Heart right ventricle (tissue), 16 donors: ENCODE measurements at regions not wholly inside any gene's neighbourhood (a gene's known extent, or its start where the extent isn't known, plus 50 kb on each side); places are given as distances from the start of the nearest gene placed in this dataset.

ENCODE experiments used
- ATAC-seq, 8 donors: fragments of 200-7000 bp; cut with Tn5 transposase; one replicate each; pipeline ENCODE4 v1.9.1; 2020; ENCODE audit warnings: mild to moderate bottlenecking in 8 of 8, moderate library complexity in 8 of 8, moderate number of reproducible peaks in 1 of 8
- DNase-seq, 2 donors: peaks; one replicate each; pipeline ENCODE4 v3.0.0-alpha.2; 2020
- H3K27ac ChIP-seq, 10 donors: fragments of 200-600 bp; sonication (generic) in 2 of 10; one replicate each; pipeline versions ENCODE4 v1.5.0 to v1.8.0; 2020 to 2022; ENCODE audit warnings: mild to moderate bottlenecking in 3 of 10
- H3K27me3 ChIP-seq, 7 donors: fragments of 200-600 bp; one replicate each; pipeline ENCODE4 v1.8.0; 2021 to 2022; ENCODE audit warnings: mild to moderate bottlenecking in 2 of 7
- H3K36me3 ChIP-seq, 9 donors: fragments of 200-600 bp; sonication (generic) in 1 of 9; one replicate each; pipeline versions ENCODE4 v1.5.0 to v1.8.0; 2020 to 2022; ENCODE audit warnings: mild to moderate bottlenecking in 2 of 9
- H3K4me1 ChIP-seq, 9 donors: fragments of 200-600 bp; sonication (generic) in 1 of 9; one replicate each; pipeline versions ENCODE4 v1.5.0 to v1.8.0; 2020 to 2022; ENCODE audit warnings: mild to moderate bottlenecking in 4 of 9
- H3K4me3 ChIP-seq, 10 donors: fragments of 200-600 bp; sonication (generic) in 2 of 10; one replicate each; pipeline versions ENCODE4 v1.5.0 to v1.8.0; 2020 to 2022; ENCODE audit warnings: mild to moderate bottlenecking in 7 of 10, moderate library complexity in 2 of 10
- H3K9me3 ChIP-seq, 11 donors: fragments of 200-600 bp in 10 of 11; sonication (generic) in 2 of 11; one replicate each; pipeline versions ENCODE4 v1.5.0 to v1.8.0; 2013 to 2022; ENCODE audit warnings: mild to moderate bottlenecking in 2 of 11, control low read depth in 1 of 11, moderate library complexity in 1 of 11
- CTCF ChIP-seq, 9 donors: fragments of 200-600 bp; sonication (generic) in 2 of 9; IDR thresholded peaks; one replicate each; pipeline versions ENCODE4 v1.5.0 to v1.8.0; 2021 to 2022; ENCODE audit warnings: antibody characterized with exemption in 9 of 9, mild to moderate bottlenecking in 5 of 9, moderate library complexity in 1 of 9
- WGBS, 2 donors: extraction: QIAGEN DNeasy Blood & Tissue Kit; methylation state at CpG; one replicate each; pipeline ENCODE4 v1.1.7; 2013; ENCODE audit warnings: inconsistent platforms in 1 of 2; 5-methylcytosine and 5-hydroxymethylcytosine counted together
- intact Hi-C, 10 donors: fragments of 100-400 bp; cut with DNase I; formaldehyde crosslinking; loops; one replicate each; pipeline versions ENCODE4 v1.11.1 to v1.14.2; 2022
- donor health status: Arrhythmogenic right ventricular cardiomyopathy.
- donor health status: ischemic (EF 13 %, LVEDD 7.1; RV severe dilation, severe dysfunction).
- donor health status: healthy with polysubstance abuse.
- donor health status: DM: no; HTN: yes; CAD: no.
- donor health status: DM: no; HTN: no; CAD: no.
- donor health status: ischemic (EF 25% LVEDD 6.9; RV normal size, moderate dysfunction).
- donor health status: ischemic (EF 25% LVEDD 5.7; RV mildly dilated, moderate dysfunction).
- donor health status: healthy.
- donor health status: DM: yes; HTN: yes; CAD: no.
- donor health status: Ischemic cardiomyopathy.
- donor health status: ischemic (EF 35%, LVEDD 5.7; RV mildly dilated, moderate dysfunction).
- donor health status: nonischemic (EF 11% LVEDD 7.7; RV severe dilation, severe dysfunction).
- donor health status: DM: yes; HTN: yes; CAD: no.
- donor health status: PGD.
- donor health status: ischemic (EF 29% LVEDD 5.4; RV normal size, mild dysfunction).
- donor health status: nonischemic (EF 23%, LVEDD 6.1; RV moderate dilation, normal function).

- peaks cover 0 to 22% (median 0%) of the 10 kb centered on the region in 7 donors for H3K27me3 ChIP-seq
- H3K36me3 ChIP-seq, result no peaks in the 10 kb centered on the region
- DNase-seq (no peak), ATAC-seq (peak in 2 of 8 donors; percentile 25 to 60)
- peak overlapping the region in 1 of 10 donors; percentile 73 for H3K27ac ChIP-seq
- H3K4me3 ChIP-seq, result no peak overlapping the region
- peaks cover 0 to 19% (median 0%) of the 10 kb centered on the region in 9 donors for H3K4me1 ChIP-seq
- WGBS, 2 donors, result 81 to 83% methylated on average over 11 of the region's 11 CpGs
- H3K9me3 ChIP-seq, result no peaks in the 10 kb centered on the region
- intact Hi-C loops, result no loop called here
- TF ChIP-seq CTCF (IDR thresholded peaks at IDR 0.05), result no peak
Observed at GRCh38 chr1:228811712-228812305, 76.5 kb downstream of the RHOU start.

GRCh38 chr1:228812961-228813360, 77.7 kb downstream of the RHOU start:
- no peak for ATAC-seq
- no peak for TF ChIP-seq CTCF (IDR thresholded peaks at IDR 0.05)
- H3K27ac ChIP-seq, result no peak overlapping the region

GRCh38 chr1:228814176-228814575, 78.9 kb downstream of the RHOU start:
- Histone ChIP-seq H3K27me3 (peaks cover 0 to 14% (median 0%) of the 10 kb centered on the region in 7 donors), H3K9me3 (no peaks in the 10 kb centered on the region), H3K36me3 (no peaks in the 10 kb centered on the region), H3K4me3 (no peak overlapping the region), H3K27ac (no peak overlapping the region), H3K4me1 (peaks cover 0 to 19% (median 0%) of the 10 kb centered on the region in 9 donors)
- WGBS, 2 donors, result 27 to 40% methylated on average over 4 of the region's 4 CpGs
- intact Hi-C loops, result no loop called here
- no peak for TF ChIP-seq CTCF (IDR thresholded peaks at IDR 0.05)
- DNase-seq (no peak), ATAC-seq (no peak)

More at GRCh38 chr1:228812961-228813360, 77.7 kb downstream of the RHOU start:
- Histone ChIP-seq H3K4me3 (no peak overlapping the region), H3K36me3 (no peaks in the 10 kb centered on the region), H3K27me3 (peaks cover 0 to 14% (median 0%) of the 10 kb centered on the region in 7 donors), H3K4me1 (peaks cover 0 to 19% (median 0%) of the 10 kb centered on the region in 9 donors), H3K9me3 (no peaks in the 10 kb centered on the region)
- intact Hi-C loops, result no loop called here
- no peak for DNase-seq

GRCh38 chr1:228818296-228818695, 83.0 kb downstream of the RHOU start:
- Histone ChIP-seq H3K27ac (no peak overlapping the region), H3K36me3 (no peaks in the 10 kb centered on the region), H3K4me3 (no peak overlapping the region), H3K9me3 (no peaks in the 10 kb centered on the region), H3K27me3 (peaks cover 0 to 19% (median 0%) of the 10 kb centered on the region in 7 donors), H3K4me1 (no peaks in the 10 kb centered on the region)
- ATAC-seq (no peak), DNase-seq (no peak)
- intact Hi-C loops, result no loop called here
- TF ChIP-seq CTCF (IDR thresholded peaks at IDR 0.05), result no peak
- 74 to 79% methylated on average over 7 of the region's 7 CpGs for WGBS, 2 donors
